SK-N-MC (cell line): ENCODE measurements at regions not wholly inside any gene's neighbourhood (a gene's known extent, or its start where the extent isn't known, plus 50 kb on each side); places are given as distances from the start of the nearest gene placed in this dataset.

ENCODE experiments used
- EZH2 ChIP-seq: fragments of 200-600 bp; sonication (generic); IDR thresholded peaks from one replicate; pipeline ENCODE4 v1.6.1; 2017; ENCODE audit warnings: antibody characterized with exemption
- POLR2AphosphoS5 ChIP-seq: IDR thresholded peaks from 2 replicates; pipeline ENCODE4 v1.6.1; 2012; ENCODE audit warnings: mild to moderate bottlenecking, low read depth, low read length, borderline replicate concordance

- TF ChIP-seq POLR2AphosphoS5 (no peak), EZH2 (no peak)
These were observed 456.1 kb downstream of the DNAH5 start for GRCh38 chr5:13488254-13488931.
